DND-41 (cell line): ENCODE measurements at regions not wholly inside any gene's neighbourhood (a gene's known extent, or its start where the extent isn't known, plus 50 kb on each side); places are given as distances from the start of the nearest gene placed in this dataset.

ENCODE experiments used
- ATAC-seq: fragments of 200-7000 bp; cut with Tn5 transposase; 3 replicates; pipeline ENCODE4 v1.9.1; 2021; ENCODE audit warnings: low read depth; ENCODE audit not compliant: insufficient read depth
- DNase-seq: peaks from one replicate; pipeline ENCODE4 v3.0.0-alpha.2; 2020
- H2AFZ ChIP-seq: 2 replicates; pipeline ENCODE4 v1.6.0; 2012; ENCODE audit warnings: low read depth, low read length
- H3K27ac ChIP-seq: 2 replicates; pipeline ENCODE4 v1.5.1; 2012; ENCODE audit warnings: low read length, inconsistent platforms
- H3K27me3 ChIP-seq: fragments of 200-600 bp; sonication (generic); 2 replicates; pipeline ENCODE4 v1.6.0; 2012; ENCODE audit warnings: low read length, mild to moderate bottlenecking, inconsistent platforms; ENCODE audit not compliant: insufficient read depth, poor library complexity
- H3K36me3 ChIP-seq: 2 replicates; pipeline ENCODE4 v1.5.1; 2012; ENCODE audit warnings: low read length, inconsistent platforms; ENCODE audit not compliant: insufficient read depth
- H3K4me1 ChIP-seq: 2 replicates; pipeline ENCODE4 v1.5.1; 2012; ENCODE audit warnings: mild to moderate bottlenecking, low read length; ENCODE audit not compliant: insufficient read depth
- H3K4me2 ChIP-seq: 2 replicates; pipeline ENCODE4 v1.6.0; 2012; ENCODE audit warnings: mild to moderate bottlenecking, moderate library complexity, low read length, inconsistent platforms; ENCODE audit not compliant: insufficient read depth
- H3K4me3 ChIP-seq, 2 experiments: fragments of 200-600 bp in 1 of 2; shearing (Covaris generic) in 1 of 2; 2 replicates each; pipeline ENCODE4 v1.5.1; 2012 to 2016; ENCODE audit warnings: inconsistent platforms in 2 of 2, low read length in 2 of 2, mild to moderate bottlenecking in 2 of 2, low read depth in 1 of 2, moderate library complexity in 1 of 2
- H3K79me2 ChIP-seq: 2 replicates; pipeline ENCODE4 v1.6.0; 2012; ENCODE audit warnings: low read length, inconsistent platforms; ENCODE audit not compliant: insufficient read depth
- H3K9ac ChIP-seq: 2 replicates; pipeline ENCODE4 v1.6.0; 2012; ENCODE audit warnings: low read depth, mild to moderate bottlenecking, inconsistent platforms, low read length, moderate library complexity
- H3K9me3 ChIP-seq: 2 replicates; pipeline ENCODE4 v1.5.1; 2012; ENCODE audit warnings: low read length, moderate library complexity, mild to moderate bottlenecking, inconsistent platforms; ENCODE audit not compliant: insufficient read depth, severe bottlenecking
- H4K20me1 ChIP-seq: 2 replicates; pipeline ENCODE4 v1.6.0; 2012; ENCODE audit warnings: low read length; ENCODE audit not compliant: insufficient read depth
- EZH2 ChIP-seq: IDR thresholded peaks from 3 replicates; pipeline ENCODE4 v1.6.1; 2012; ENCODE audit warnings: borderline replicate concordance, low read depth, mild to moderate bottlenecking, moderate library complexity, low read length, inconsistent platforms; ENCODE audit not compliant: severe bottlenecking
- TF ChIP-seq, protein P1 (sequence below): IDR thresholded peaks from 2 replicates; pipeline ENCODE4 v1.5.1; 2012; ENCODE audit warnings: borderline replicate concordance, low read length, moderate library complexity, mild to moderate bottlenecking; ENCODE audit not compliant: poor library complexity, severe bottlenecking; ENCODE audit errors: extremely low read depth

DNA sequence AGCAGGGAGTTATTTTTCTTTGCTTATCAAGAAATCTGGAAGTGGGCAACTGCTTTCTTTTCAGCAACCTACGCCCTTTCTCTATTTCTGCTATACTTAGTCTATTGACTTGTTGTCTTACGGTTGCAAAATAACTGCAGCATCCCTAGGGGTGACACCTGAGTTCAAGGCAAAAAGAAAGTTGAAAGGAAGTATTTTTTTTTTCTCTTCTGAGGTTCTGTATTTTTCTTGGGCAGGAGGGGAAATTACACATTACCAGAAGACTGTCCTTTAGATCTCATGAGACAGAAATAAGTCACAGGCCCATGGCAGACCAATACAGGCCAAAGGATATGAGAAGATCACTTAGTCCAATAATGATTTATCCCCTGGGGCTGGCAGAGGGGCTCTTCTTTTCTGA, 204.7 kb upstream of the CASK start:
- Histone ChIP-seq H3K9ac (peak overlapping the region; percentile 63), H3K4me1 (peaks cover 72% of the 10 kb centered on the region), H3K4me2 (peak overlapping the region; percentile 63), H3K79me2 (no peaks in the 10 kb centered on the region), H2AFZ (no peak overlapping the region), H4K20me1 (no peaks in the 10 kb centered on the region), H3K27me3 (no peaks in the 10 kb centered on the region), H3K9me3 (no peaks in the 10 kb centered on the region), H3K36me3 (no peaks in the 10 kb centered on the region), H3K4me3 (peak overlapping the region in 1 of 2 experiments; percentile 46; a peak in 2 of 4 replicates), H3K27ac (peak overlapping the region; percentile 98)
- peak; percentile 79 for ATAC-seq
- TF ChIP-seq, protein P1, sequence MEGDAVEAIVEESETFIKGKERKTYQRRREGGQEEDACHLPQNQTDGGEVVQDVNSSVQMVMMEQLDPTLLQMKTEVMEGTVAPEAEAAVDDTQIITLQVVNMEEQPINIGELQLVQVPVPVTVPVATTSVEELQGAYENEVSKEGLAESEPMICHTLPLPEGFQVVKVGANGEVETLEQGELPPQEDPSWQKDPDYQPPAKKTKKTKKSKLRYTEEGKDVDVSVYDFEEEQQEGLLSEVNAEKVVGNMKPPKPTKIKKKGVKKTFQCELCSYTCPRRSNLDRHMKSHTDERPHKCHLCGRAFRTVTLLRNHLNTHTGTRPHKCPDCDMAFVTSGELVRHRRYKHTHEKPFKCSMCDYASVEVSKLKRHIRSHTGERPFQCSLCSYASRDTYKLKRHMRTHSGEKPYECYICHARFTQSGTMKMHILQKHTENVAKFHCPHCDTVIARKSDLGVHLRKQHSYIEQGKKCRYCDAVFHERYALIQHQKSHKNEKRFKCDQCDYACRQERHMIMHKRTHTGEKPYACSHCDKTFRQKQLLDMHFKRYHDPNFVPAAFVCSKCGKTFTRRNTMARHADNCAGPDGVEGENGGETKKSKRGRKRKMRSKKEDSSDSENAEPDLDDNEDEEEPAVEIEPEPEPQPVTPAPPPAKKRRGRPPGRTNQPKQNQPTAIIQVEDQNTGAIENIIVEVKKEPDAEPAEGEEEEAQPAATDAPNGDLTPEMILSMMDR: no peak
- no peak for TF ChIP-seq EZH2
- DNase-seq: peak; percentile 51

DNA sequence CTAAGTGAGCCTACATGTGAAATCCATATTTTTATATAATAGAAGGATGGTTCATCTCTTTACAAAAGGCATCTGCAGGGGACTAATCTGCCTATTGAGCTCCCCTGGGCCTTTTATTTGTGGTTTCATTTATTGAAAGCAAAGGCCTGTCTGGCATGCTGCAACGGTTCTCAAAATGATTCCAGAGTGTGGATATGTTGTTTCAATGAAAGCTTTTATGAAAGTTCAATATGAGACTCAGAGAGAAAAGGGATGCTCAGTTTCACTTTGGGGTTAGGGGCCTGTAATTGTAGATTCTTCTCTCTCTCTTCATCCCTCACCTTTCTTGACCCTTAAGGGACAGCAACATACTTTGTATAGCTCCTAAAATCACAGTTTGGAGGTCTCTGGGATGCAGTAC, 204.2 kb upstream of the CASK start:
- Histone ChIP-seq H3K9ac (peak overlapping the region; percentile 63), H4K20me1 (no peaks in the 10 kb centered on the region), H3K4me1 (peaks cover 68% of the 10 kb centered on the region), H3K27me3 (no peaks in the 10 kb centered on the region), H3K27ac (peak overlapping the region; percentile 98), H3K4me3 (peak overlapping the region in 1 of 2 experiments; percentile 31; a peak in 1 of 4 replicates), H3K36me3 (no peaks in the 10 kb centered on the region), H3K4me2 (peak overlapping the region; percentile 63), H2AFZ (no peak overlapping the region; the same call in 1 of the 2 replicates), H3K79me2 (no peaks in the 10 kb centered on the region), H3K9me3 (no peaks in the 10 kb centered on the region)
- DNase-seq: no peak
- TF ChIP-seq, protein P1: no peak
- no peak for TF ChIP-seq EZH2
- peak; percentile 25 for ATAC-seq

DNA sequence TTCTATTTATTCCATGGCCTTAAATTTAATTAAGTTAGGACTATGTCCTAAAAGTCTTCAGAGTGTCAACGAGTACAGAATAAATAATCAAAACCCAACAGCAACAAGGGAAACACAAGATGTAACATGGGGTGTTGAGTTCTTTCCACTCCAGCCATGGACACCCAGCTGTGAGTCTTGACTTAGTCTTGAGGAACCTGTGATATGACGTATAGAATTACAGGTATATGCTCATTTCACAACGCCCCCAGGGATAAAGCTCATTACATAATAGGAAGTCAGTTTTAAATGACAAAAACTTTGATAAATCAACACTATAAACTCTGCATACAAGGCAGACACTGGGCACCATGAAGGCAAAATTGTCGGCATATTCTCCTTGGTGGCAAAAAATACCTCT, 200.0 kb upstream of the CASK start:
- Histone ChIP-seq H3K4me1 (peaks cover 33% of the 10 kb centered on the region), H3K4me2 (no peak overlapping the region), H3K9ac (no peak overlapping the region), H3K79me2 (no peaks in the 10 kb centered on the region), H3K27me3 (no peaks in the 10 kb centered on the region), H3K36me3 (no peaks in the 10 kb centered on the region), H2AFZ (no peak overlapping the region), H3K4me3 (no peak overlapping the region), H3K9me3 (no peaks in the 10 kb centered on the region), H4K20me1 (no peaks in the 10 kb centered on the region), H3K27ac (no peak overlapping the region)
- DNase-seq (no peak), ATAC-seq (no peak)
- TF ChIP-seq, protein P1: no peak
- no peak for TF ChIP-seq EZH2

DNA sequence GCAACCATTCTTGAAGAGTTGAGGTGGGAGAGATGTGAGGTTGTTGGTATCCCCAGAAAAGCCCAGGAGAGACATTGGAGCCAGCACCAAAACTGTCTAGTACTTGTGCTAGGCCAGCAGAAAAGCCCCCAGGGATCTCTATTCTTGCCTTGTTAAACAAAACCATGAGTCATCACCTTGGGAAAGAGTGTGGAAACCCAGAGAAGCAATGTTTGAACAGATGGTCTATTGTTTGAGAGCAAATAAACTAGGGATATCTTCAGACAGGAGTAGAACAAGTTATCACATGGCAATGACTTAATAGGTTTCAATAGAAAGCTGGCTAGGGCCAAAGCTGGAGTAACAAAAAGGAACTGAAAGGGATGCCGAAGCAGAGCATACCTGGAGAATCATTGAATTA, 195.7 kb upstream of the CASK start:
- Histone ChIP-seq H3K4me1 (peaks cover 5% of the 10 kb centered on the region), H3K9me3 (no peaks in the 10 kb centered on the region), H3K79me2 (no peaks in the 10 kb centered on the region), H2AFZ (no peak overlapping the region), H3K4me2 (no peak overlapping the region), H3K9ac (no peak overlapping the region), H3K4me3 (no peak overlapping the region), H3K27ac (no peak overlapping the region), H4K20me1 (no peaks in the 10 kb centered on the region), H3K36me3 (no peaks in the 10 kb centered on the region), H3K27me3 (no peaks in the 10 kb centered on the region)
- TF ChIP-seq, protein P1: no peak
- TF ChIP-seq EZH2: no peak
- DNase-seq: no peak
- no peak for ATAC-seq
